ENCODE measurements at regions not wholly inside any gene's neighbourhood (a gene's known extent, or its start where the extent isn't known, plus 50 kb on each side); places are given as distances from the start of the nearest gene placed in this dataset.

GRCh38 chr7:33727315-33727714 is 178.0 kb upstream of the BMPER start:
- DNase-seq (ENCODE audit: low read depth), result no peak

DNA sequence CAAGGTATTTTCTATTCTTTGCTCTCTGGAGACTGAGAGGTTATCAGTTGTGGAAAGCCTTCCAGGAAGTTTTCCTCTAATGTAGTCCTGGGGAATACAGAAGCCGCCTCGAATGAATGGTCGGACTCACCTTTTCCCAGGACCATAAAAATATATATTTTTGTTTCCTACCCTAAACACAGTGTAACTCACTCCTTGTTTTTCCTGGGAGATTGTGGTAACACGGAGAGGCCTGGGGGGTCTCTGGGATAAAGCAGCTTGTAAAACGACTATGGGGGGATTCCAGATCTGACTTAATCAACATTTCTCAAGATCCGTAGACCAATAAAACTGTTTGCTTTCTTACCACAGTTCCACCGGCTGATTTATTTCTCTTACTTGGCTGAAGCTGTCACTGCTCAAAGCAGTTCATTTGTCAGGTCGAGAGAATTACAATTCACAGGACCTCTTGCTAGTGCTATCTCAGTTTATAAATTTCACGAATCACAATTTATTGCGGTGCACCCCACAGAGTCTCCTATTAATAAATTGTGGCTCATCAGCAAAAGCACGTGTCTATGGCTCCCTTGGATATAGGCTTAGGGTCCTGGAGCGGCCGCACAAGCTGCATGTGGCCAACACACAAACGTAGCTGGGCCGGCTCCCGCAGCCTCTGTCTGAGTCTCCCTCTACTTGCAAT is 176.3 kb upstream of the BMPER start:
- DNase-seq (ENCODE audit: low read depth), result no peak

DNA sequence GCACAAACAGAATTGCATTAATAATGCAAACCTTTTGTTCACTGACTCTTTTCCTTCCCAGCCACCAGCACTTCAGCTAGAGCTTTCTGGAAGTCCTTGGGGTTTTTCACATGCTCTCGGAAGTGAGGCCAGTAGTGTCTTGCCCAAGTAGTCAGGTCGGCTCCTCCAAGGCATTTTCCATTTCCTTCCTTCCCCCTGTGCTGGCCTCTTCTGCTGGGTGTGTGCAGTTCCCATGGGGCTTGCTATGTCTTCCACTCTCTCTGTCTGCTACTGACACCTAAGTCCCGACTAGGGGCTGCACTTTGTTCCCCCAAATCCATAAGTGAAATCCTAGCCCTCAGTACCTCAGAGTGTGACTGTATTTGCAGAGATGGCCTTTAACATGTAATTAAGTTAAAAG is 175.6 kb upstream of the BMPER start:
- DNase-seq (ENCODE audit: low read depth), result no peak

GRCh38 chr7:33730958-33731357 is 174.4 kb upstream of the BMPER start:
- no peak for DNase-seq (ENCODE audit: low read depth)

DNA sequence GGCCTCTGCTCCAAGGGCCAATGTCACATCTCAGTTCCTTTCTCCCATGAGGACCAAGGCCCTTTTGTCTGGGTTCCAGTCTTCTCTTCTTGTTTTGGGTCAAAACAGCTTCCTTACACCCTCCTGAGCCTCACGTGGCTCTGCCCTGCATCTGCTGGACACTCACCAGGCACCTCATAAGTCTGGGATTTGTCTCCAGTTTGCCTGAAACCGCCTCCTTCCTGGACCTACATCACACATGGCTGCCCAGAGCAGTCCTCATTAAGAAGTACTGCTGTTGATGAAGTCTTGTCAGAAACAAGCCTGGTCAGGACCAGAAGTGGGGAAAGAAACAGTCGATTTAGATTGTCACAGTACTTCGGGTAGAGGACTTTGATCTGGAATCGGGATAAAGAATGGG is 173.4 kb upstream of the BMPER start:
- DNase-seq (ENCODE audit: low read depth), result no peak

DNA sequence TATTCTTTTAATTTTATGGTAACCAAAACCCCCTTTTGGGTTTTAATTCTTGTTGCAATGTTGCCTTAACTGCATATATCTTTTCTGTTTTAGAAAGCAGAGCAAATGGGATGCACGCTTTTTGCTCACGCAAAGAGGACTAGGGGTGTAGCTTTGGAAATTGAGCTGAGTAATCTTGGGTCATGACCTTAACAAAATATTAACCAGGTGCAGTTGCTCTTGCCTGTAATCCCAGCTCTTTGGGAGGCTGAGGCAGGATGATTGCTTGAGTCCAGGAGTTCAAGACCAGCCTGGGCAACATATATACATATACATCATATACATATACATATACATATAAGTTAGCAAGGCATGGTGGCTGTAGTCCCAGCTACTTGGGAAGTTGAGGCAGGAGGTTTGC is 172.9 kb upstream of the BMPER start:
- peak; percentile 13 for DNase-seq (ENCODE audit: low read depth)

DNA sequence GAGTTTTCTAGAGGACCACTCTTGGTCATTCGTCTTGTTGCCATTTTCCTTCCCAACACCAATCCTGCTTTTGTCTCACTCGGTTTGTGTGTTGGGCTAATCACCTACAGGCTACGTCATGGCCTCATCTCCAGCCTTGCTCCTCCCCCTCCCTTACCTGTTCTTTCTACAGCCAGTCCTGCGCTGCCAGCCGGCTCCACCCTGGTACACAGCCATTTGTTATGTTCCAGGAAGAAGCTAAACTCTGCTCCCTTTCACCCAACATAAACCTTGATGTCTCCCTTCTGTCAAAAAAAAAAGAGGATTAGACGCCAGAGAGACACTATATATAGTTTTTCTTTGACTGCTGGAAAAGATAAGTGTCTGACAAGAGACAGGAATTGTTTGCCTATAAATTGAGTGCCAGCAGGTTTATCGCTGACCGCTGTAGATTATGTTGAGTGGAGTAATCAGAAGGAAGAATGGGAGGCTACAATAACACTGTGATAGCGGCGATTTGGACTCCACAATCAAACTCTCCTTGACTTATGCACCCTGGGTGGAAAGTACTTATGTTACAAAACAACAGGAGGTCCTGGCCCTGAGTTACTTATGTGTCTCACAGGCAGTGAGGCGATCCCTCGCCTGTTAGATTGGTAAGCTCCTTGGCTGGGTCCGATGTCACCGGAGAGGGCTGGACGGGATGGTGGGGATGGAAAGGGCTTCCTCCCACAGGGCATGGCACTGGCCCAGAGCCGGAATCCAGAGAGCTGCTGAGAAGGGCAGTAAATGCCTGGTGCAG is 171.3 kb upstream of the BMPER start:
- DNase-seq (ENCODE audit: low read depth), result no peak

DNA sequence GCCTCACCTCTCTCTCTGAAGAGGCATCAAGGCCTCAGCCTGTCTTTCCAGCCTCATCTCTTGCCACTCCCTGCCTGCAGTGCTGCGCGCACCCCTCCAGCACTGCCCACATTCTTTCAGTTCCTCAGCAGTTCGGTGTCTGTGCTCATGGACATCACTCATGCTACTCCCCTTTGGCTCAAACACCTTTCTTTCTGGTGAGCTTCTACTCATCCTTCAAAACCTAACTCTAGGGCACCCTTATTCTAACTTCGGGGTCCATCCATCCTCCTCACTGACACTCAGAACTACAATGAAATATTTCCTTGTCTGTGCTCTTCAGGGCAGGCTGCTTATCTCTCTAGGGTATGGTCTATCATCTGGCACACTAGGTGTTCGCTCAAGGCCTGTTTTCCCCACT is 169.9 kb upstream of the BMPER start:
- no peak for DNase-seq (ENCODE audit: low read depth)

GRCh38 chr7:33736521-33737221 is 168.7 kb upstream of the BMPER start:
- DNase-seq (ENCODE audit: low read depth), result no peak

DNA sequence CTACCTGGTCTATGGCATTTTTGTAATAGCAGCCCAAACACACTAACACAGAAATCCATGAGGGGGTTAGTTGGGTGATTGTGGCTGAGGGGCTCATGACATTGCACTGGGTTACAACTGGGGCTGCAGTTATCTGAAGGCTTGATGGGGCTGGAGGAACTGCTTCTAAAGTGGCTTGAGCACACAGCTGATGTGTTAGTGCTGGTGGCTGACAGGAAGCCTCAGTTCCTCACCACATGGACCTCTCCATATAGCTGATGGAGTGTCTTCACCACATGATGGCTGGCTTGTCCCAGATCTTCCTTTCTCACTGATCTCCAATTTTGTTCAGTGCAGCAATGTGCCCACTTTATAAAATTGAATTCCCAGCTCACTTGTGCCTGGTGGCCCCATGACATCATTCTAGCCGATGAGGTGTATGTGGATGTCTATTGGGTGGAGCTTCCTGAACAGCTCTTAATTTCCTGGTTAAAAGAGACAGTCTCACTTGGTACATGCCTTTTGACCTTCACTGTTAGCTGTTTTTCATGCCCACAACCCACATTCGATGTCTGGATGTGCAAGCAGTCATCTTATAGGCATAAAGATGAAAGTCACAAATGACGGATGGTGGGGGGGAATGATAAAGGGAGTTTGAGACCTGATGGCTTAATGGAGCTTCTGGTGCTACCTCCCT is 166.9 kb upstream of the BMPER start:
- no peak for DNase-seq (ENCODE audit: low read depth)

- DNase-seq (ENCODE audit: low read depth), result no peak
These were observed 166.1 kb upstream of the BMPER start for GRCh38 chr7:33739286-33739685.

GRCh38 chr7:33742521-33742920 is 162.8 kb upstream of the BMPER start:
- no peak for DNase-seq (ENCODE audit: low read depth)

- no peak for DNase-seq (ENCODE audit: low read depth)
These were observed 162.2 kb upstream of the BMPER start for GRCh38 chr7:33742999-33743587.

DNA sequence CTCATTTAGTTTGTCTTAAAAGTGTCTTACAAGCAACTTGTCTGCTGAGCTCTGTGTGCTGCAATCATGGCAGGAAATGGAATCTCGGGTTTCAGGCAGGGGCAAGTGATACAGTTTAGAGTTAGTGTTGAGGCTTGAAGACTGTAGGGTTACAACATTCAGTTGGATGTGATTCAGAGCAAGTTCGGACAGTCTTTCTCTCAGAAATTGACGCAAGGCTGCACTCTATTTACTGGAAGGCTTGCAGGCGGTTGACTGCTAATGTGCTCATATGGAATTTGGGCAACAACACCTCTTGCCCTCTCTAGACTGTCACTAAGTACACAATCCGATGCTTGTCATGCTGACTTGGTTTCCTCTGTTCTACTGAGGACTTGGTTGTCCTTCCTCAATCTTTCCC is 161.7 kb upstream of the BMPER start:
- no peak for DNase-seq (ENCODE audit: low read depth)

DNA sequence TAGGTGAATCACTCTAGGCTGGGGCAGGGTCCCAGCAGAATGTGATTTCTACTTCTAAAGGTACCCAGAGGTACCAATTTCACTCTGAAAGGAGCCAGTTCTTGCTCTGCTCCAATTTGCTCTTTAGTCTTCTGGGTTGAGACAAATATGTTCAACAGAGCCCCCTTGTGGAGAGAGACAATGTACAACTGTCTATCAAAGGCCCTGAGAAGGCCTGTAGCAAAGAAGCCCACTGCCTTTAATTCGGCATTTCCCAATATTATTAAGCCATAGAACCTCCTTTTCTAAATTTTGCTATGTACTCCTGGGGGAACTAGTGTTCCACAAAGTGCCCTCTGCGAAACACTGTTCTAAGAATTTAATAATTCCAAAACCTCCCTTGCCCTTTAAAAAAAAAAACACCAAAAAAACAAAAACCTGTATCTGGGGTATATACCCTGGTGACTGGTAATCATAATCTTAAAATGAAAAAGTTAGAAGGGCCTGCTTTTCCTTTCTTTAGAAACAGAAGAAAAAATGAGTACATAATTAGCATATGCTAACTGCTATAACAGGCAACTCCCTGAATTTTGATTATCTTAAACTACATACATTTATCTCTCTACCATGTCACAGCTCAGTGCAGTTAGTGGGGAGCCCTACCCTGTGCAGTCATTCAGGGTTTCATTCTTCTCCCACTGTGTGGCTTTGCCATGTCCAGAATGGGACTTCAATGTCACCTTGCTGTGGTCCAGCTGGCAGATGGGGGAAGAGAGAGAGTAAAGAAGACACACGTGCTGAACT is 160.9 kb upstream of the BMPER start:
- DNase-seq (ENCODE audit: low read depth), result peak; percentile 27

GRCh38 chr7:33745934-33746333 is 159.4 kb upstream of the BMPER start:
- DNase-seq (ENCODE audit: low read depth), result no peak

DNA sequence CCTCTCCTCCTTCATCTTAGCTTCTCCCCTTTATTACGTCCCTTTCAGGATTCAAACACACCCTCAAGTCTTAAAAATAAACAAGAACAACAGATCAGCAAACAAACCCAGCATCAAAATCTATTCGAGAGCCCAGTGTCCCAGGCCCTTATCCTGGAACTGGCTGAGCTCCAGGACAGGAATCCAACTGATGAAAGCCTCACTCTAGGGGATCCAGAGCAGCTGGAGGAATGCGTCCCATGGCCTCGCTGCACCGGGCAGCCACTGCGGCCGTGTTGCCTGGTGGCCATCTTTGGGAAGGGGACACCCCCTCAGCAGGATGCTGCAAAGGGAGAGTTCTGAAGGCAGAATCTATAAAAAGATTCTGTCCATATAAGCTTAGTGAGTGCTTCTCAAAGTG is 156.5 kb upstream of the BMPER start:
- no peak for DNase-seq (ENCODE audit: low read depth)

- no peak for DNase-seq (ENCODE audit: low read depth)
These were observed 155.2 kb upstream of the BMPER start for GRCh38 chr7:33750177-33750576.

- DNase-seq (ENCODE audit: low read depth), result no peak
These were observed 153.9 kb upstream of the BMPER start for GRCh38 chr7:33751443-33751842.

- no peak for DNase-seq (ENCODE audit: low read depth)
These were observed 151.3 kb upstream of the BMPER start for GRCh38 chr7:33753881-33754525.
